Stimulated activated CD4-positive, alpha-beta T cell treated with anti-CD3 and anti-CD28 coated beads, Interleukin-1b, Interleukin-23, amount 100 ng/mL, for 4 hours (primary cell): ENCODE measurements at regions not wholly inside any gene's neighbourhood (a gene's known extent, or its start where the extent isn't known, plus 50 kb on each side); places are given as distances from the start of the nearest gene placed in this dataset.
"Not testable (repeated sequence)": the region's sequence is repeated elsewhere in the genome, so short reads cannot be mapped to it uniquely, and the experiment has no call there.

Source experiments
- DNase-seq, 2 donors: peaks; one replicate each; pipeline ENCODE4 v3.0.0-alpha.2; 2020; ENCODE audit warnings: low read depth in 2 of 2

GRCh38 chr15:53126144-53126543 lies 336.0 kb upstream of the ONECUT1 start:
- no peak for DNase-seq

GRCh38 chr15:53122818-53123217 lies 332.7 kb upstream of the ONECUT1 start:
- DNase-seq = no peak

- DNase-seq = not testable (repeated sequence)
These were observed 326.8 kb upstream of the ONECUT1 start for GRCh38 chr15:53116915-53117314.

GRCh38 chr15:53116169-53116568 lies 326.0 kb upstream of the ONECUT1 start:
- no peak for DNase-seq

GRCh38 chr15:53115563-53115962 lies 325.4 kb upstream of the ONECUT1 start:
- DNase-seq = no peak

GRCh38 chr15:53114960-53115359 lies 324.8 kb upstream of the ONECUT1 start:
- no peak for DNase-seq

- no peak for DNase-seq
These were observed 320.9 kb upstream of the ONECUT1 start for GRCh38 chr15:53110999-53111398.

GRCh38 chr15:53108319-53108718 lies 318.2 kb upstream of the ONECUT1 start:
- no peak for DNase-seq

GRCh38 chr15:53107855-53108254 lies 317.7 kb upstream of the ONECUT1 start:
- DNase-seq = no peak

- DNase-seq = no peak
These were observed 316.6 kb upstream of the ONECUT1 start for GRCh38 chr15:53106505-53107286.

- DNase-seq = no peak
These were observed 312.3 kb upstream of the ONECUT1 start for GRCh38 chr15:53102483-53102882.

GRCh38 chr15:53080484-53080883 lies 290.3 kb upstream of the ONECUT1 start:
- no peak for DNase-seq

GRCh38 chr15:53074221-53074620 lies 284.1 kb upstream of the ONECUT1 start:
- no peak for DNase-seq

GRCh38 chr15:53072077-53072476 lies 281.9 kb upstream of the ONECUT1 start:
- no peak for DNase-seq

GRCh38 chr15:53068636-53069035 lies 278.5 kb upstream of the ONECUT1 start:
- no peak for DNase-seq

- DNase-seq = no peak
These were observed 269.3 kb upstream of the ONECUT1 start for GRCh38 chr15:53059273-53060043.

GRCh38 chr15:53046153-53046790 lies 256.1 kb upstream of the ONECUT1 start:
- DNase-seq = no peak

GRCh38 chr15:53038655-53038941 lies 248.5 kb upstream of the ONECUT1 start:
- no peak for DNase-seq

- DNase-seq = no peak
These were observed 247.9 kb upstream of the ONECUT1 start for GRCh38 chr15:53037904-53038654.

GRCh38 chr15:53036641-53037040 lies 246.5 kb upstream of the ONECUT1 start:
- no peak for DNase-seq

- no peak for DNase-seq
These were observed 244.7 kb upstream of the ONECUT1 start for GRCh38 chr15:53034767-53035245.

- no peak for DNase-seq
These were observed 243.6 kb upstream of the ONECUT1 start for GRCh38 chr15:53033709-53034108.
